HG03064 (cell line): ENCODE measurements at regions not wholly inside any gene's neighbourhood (a gene's known extent, or its start where the extent isn't known, plus 50 kb on each side); places are given as distances from the start of the nearest gene placed in this dataset.
"Not testable (repeated sequence)": the region's sequence is repeated elsewhere in the genome, so short reads cannot be mapped to it uniquely, and the experiment has no call there.

Source experiments
- ATAC-seq: cut with Tn5 transposase; IDR thresholded peaks from one replicate; pipeline ENCODE4 v1.9.1; 2021; ENCODE audit warnings: low read depth; ENCODE audit not compliant: unreplicated experiment

DNA sequence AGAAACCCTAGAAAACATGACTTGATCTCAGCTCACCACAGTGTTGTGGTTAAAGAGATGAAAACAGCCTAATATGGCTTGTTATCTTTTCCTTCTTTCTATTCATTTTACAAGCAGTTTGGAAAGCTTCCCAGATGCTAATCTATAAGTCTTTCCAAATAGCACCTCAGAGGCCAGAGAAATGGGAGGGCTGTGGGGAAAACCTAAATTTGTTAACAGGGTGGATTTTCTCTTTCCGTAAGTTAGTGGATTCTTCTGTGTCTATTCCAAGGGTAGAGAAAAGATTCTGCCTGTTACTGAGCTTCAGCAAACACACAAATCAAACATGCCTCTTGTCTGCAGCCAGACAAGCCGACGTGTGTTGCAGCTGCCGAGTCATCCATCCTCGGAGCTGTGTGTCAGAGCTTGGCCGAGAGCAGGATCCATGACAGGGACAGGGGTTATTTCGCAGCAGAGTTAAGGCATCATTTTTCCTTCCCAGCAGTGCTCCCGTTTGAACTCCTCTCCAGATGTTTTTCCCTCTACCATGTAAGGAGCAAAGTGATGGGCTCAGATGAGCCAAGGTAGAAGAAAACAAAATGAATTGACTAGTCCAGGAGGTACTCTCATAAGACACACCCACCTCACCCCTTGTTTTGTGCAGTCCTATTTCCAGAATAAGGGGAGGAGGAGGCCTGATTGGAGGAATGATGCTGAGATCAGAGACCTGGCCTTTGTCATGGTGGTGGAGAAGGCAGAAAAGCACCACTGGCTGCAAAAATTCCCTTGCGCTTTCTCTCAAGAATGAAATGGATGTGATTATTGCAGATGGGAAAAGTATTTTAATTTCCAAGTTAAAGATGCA is 560.0 kb downstream of the C6orf118 start:
- no peak for ATAC-seq

- ATAC-seq, result no peak
These were observed 565.1 kb downstream of the C6orf118 start for GRCh38 chr6:164744301-164744700.

DNA sequence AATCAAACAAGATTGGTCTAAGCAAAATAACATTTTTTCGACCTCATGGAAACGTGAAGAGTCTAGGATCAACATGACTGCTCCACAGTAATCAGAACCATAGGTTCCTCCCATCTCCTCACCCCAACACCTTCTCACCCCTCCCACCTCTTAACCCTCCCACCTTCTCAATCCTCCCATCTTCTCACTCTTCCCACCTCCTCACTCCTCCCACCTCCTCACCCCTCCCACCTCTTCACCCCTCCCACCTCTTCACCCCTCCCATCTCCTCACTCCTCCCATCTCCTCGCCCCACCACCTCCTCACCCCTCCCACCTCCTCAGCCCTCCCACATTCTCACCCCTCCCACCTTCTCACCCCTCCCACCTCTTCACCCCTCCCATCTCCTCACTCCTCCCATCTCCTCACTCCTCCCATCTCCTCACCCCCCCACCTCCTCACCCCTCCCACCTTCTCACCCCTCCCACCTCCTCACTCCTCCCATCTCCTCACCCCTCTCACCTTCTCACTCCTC is 567.4 kb downstream of the C6orf118 start:
- ATAC-seq, result no peak

GRCh38 chr6:164736090-164736489 is 573.3 kb downstream of the C6orf118 start:
- not testable (repeated sequence) for ATAC-seq

DNA sequence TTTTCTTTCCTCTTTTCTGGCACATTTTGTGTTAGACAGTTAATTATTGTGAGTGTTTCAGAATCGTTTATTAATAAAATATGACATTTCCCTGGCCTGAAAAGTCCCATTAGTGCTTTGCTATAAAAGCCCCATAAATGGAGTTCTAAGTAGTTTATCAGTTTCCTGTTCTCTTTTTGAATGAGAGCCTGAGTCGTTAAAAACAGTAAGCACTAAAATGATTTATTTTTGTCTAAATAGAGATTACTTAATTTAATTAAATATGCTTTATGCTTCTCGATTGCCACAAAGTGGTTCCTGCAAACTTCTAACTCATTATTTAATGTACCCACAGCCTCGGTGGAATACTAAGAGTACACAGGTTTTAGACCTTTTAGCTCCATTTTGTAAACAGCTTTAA is 577.9 kb downstream of the C6orf118 start:
- ATAC-seq, result no peak

DNA sequence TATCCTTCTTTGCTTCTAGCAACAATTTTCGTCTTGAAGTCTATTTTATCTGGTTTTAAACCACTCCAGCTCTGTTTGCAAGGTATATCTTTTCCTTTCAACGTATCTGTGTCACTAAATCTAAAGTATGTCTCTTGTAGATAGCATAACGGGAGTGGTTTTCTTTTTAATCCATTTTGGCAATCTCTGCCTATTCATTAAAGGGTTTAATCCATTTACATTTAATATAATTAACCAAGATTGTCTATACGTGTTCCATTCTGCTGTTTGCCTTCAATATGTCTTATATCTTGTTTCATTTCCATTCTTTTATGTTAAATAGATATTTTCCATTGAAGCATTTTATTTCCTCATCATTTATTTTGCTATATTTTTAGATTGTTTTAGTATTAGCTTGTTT is 587.9 kb downstream of the C6orf118 start:
- no peak for ATAC-seq

DNA sequence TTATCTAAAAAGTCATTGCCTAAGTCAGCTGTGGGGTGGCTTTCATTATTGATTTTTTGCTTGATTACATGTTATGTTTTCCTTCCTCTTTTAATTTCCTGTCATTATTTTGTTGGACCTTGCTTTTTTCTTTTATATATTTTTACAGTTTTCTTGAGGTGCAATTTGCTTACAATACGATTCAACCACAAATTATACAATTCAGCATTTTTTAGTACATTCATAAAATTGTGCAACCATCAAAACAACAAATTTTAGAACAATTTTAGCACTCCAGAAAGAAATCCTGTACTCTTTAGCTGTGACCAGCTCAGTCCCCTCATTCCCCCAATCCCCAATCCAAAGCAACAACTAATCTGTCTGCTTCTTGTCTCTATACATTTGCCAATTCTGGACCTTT is 608.9 kb downstream of the C6orf118 start:
- ATAC-seq, result no peak

DNA sequence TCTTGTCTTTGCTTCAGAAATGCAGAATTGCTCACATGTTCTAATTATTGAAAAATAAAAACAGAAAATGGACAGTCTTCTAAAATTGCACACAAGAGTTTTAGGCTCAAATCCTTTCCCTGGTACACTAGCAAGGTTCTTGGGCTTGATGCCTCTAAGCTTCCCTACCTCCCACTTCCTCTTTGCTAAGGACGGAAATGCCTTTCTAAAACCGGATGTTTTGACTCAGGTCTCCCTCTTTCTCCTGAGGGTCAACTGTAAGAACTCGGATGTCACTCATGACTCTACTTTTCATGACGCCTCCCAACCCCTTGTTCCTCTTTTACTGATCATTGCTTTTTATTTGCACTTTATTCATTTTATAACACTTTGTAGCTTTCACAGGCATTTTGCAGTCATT is 613.5 kb downstream of the C6orf118 start:
- ATAC-seq, result no peak

DNA sequence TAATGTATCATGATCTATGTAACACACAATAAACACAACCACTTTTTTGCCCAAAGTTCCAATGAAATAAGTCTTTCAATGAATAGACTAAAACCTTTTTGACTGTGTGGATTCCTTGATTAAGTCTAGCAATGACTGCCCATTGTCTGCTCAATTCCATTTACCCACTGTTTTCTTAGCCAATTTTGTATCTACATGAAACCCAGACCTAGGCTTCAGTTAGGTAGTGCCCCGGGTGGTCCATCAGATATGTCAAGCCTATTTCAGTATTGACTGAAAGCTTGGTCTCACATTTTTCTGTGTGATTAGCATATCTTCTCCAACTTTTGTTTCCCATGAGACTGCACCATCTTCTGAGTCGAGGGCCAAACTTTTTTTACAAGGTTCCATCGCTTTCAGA is 615.0 kb downstream of the C6orf118 start:
- ATAC-seq, result no peak

DNA sequence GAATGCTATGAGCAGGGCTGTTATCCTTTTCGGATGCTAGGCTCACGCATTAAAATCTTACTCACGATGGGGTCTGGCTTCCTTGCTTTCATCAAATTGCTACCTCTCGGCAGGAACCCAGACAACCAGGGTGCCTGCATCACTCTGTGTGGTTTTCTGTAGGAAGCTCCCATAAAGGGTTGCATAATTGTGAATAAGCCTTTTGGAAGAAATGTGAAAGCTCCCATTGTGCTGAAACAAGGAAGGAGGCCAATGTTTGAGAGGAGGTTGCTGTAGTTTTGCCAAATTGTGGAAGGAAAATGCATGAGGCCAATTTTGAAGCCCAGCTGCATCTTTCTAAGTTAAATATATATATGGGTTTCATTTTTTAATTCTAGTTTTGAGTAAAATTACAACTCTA is 615.5 kb downstream of the C6orf118 start:
- ATAC-seq, result no peak

DNA sequence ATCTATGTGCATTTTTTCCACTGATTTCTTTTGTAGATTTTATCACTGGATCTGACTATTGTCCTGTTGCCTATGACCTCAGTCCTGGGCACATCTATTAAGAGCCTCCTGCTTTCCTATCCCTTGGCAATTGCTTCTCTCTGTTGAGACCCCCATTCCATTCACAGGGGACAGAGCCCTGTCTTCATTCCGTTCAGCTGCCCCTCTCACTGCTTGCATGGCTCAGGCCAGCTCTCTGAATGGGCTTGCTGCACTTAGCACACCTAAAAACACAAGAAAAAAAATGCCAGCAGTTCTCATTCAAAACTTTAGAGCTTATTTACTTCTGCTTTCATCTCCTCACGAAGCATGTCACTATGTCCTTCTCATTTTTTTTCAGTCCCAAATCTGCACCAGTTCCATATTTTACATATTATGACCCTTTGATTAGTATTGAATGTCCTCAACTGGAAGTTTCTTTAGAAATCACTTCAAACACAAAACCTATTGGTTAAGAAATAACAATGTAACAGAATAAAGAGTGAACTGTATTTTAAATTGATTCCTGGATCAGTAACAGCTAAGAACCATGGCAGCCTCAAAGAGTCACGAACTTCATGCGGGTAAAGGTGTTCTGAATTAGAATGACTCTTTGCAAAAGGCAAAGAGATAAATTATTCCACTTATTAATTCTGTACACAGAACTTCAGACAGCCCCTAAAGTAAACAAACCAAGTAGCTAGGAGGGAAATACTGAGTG is 616.5 kb downstream of the C6orf118 start:
- no peak for ATAC-seq

GRCh38 chr6:164690702-164691500 is 618.5 kb downstream of the C6orf118 start:
- ATAC-seq, result no peak

DNA sequence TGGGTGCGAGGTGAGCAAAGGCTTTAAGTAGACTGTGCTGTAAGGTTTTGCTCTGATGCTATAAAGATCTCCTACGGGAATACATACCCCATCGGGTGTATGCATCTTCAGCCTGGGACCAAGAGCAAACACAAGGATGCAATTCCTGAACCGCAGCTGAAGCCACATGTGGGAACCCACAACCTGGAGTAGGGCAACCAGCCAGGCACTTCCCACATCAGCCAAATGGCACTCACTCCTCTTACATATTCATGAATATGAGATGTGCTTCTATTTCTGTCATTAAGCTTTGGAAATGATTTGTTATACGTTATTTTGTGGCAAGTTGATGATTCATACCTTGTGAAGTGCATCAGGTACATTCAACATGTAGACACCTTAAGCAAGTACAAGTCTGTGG is 619.2 kb downstream of the C6orf118 start:
- ATAC-seq, result no peak

- ATAC-seq, result no peak
These were observed 644.1 kb downstream of the C6orf118 start for GRCh38 chr6:164665328-164665727.

DNA sequence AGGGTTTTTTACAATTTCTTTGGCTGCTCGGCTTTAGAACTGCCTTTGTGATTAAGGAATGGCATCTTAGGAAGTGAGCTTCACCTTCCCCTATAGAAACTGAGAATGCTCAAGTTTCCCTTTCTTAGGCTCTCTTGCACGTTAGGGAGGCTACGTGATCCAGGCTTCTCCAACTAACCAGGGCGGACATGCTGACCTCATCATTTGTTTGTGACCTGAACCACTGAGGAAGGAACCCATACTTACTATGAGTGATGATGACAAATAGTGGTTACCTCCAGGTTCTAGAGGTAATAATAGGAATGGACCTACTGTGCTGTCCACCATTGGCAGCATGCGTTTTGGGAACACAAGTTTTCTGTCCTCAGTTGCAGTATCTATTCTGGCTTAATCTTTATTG is 645.8 kb downstream of the C6orf118 start:
- no peak for ATAC-seq

GRCh38 chr6:164661716-164662115 is 647.7 kb downstream of the C6orf118 start:
- ATAC-seq, result no peak

DNA sequence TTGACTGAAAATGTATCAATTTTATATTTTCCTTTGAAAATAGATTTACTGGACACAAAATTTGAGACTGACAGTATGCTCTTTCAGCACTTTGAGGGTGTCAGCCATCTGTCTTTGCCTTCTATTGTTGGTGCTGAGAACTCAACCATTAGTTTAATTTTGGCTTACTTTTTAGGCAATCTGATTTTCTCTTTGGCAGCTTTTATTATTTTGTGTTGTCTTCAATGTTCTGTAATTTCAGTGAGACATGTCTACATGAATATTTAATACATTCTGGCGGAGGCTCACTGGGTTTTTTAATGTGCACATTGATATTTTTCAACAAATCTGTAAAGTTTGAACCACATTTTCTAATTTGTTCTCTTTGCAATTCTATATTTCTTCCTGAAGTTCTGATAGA is 648.6 kb downstream of the C6orf118 start:
- no peak for ATAC-seq

- no peak for ATAC-seq
These were observed 668.4 kb downstream of the C6orf118 start for GRCh38 chr6:164640956-164641355.

GRCh38 chr6:164628302-164628931 is 681.0 kb downstream of the C6orf118 start:
- ATAC-seq, result no peak

DNA sequence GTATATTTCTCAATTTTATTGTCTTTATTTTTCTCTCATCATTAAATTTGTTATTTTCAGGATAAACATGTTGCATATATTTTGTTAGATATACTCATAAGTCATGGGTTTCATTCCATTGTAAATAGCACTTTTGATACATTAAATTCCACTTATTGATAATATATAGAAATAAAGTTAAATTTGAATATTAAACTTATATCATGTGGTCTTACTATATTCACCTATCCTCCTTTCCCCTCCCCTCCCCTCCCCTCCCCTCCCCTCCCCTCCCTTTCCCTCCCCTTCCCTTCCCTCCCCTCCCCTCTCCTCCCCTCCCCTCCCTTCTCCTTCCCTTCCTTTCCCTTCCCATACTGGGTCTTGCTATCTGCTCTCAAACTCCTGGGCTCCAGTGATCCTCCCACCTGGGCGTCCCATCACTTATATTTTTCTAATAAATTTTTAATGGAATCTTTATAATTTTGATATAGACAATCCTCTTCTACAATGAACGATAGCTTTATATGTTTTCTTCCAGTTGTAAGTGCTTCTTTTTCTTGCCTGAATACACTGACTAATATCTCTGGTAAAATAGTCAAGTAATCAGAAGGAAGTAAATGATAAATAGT is 692.4 kb downstream of the C6orf118 start:
- ATAC-seq, result no peak
